A673 (cell line): ENCODE measurements at regions not wholly inside any gene's neighbourhood (a gene's known extent, or its start where the extent isn't known, plus 50 kb on each side); places are given as distances from the start of the nearest gene placed in this dataset.

Experiments
- EZH2 ChIP-seq: fragments of 200-600 bp; sonication (generic); IDR thresholded peaks from 2 replicates; pipeline ENCODE4 v1.6.1; 2017; ENCODE audit warnings: borderline replicate concordance, low read depth, mild to moderate bottlenecking, mixed read lengths, antibody characterized with exemption, low read length; ENCODE audit not compliant: poor library complexity, severe bottlenecking
- TF ChIP-seq, protein P1 (sequence below): fragments of 300-800, 200-600 bp; sonication (generic); conservative IDR thresholded peaks from 2 replicates; pipeline ENCODE4 v1.5.1; 2017; ENCODE audit warnings: low read depth, mild to moderate bottlenecking, antibody characterized with exemption, low read length, moderate library complexity, mixed read lengths

DNA sequence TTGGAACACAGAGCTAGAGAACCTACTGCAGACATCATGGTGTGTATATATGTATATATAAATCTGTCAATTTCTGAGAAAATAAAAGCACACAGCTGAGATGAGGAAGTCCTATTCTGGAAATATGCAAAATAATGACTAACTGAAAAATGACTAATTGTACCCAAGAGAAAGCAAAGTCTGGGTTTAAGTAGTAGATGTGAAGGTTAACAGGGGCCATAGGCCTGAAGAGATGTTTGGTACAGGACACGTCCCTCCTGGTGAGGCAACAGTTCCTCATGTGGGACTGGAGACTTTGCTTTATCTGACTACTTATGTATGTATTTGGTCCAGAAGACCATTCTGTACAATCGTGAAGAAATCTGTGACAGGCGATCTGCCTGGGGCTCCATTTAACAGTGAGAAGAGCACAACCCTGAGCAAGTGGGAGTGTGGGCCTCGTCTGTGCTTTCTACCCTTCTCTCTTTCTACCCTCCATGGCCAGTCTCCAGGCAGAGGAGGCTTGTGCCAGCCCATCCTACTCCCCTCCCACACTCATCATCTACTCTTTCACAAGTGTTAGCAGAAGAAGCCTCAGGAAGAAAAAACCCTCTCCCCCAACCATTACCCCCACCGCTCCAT lies 67.5 kb downstream of the SLC41A2 start:
- TF ChIP-seq, protein P1, sequence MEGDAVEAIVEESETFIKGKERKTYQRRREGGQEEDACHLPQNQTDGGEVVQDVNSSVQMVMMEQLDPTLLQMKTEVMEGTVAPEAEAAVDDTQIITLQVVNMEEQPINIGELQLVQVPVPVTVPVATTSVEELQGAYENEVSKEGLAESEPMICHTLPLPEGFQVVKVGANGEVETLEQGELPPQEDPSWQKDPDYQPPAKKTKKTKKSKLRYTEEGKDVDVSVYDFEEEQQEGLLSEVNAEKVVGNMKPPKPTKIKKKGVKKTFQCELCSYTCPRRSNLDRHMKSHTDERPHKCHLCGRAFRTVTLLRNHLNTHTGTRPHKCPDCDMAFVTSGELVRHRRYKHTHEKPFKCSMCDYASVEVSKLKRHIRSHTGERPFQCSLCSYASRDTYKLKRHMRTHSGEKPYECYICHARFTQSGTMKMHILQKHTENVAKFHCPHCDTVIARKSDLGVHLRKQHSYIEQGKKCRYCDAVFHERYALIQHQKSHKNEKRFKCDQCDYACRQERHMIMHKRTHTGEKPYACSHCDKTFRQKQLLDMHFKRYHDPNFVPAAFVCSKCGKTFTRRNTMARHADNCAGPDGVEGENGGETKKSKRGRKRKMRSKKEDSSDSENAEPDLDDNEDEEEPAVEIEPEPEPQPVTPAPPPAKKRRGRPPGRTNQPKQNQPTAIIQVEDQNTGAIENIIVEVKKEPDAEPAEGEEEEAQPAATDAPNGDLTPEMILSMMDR, result no peak
- TF ChIP-seq EZH2, result no peak
